H1 (cell line): ENCODE measurements at regions not wholly inside any gene's neighbourhood (a gene's known extent, or its start where the extent isn't known, plus 50 kb on each side); places are given as distances from the start of the nearest gene placed in this dataset.

ENCODE experiments used
- CTCF ChIA-PET: fragments of 300-600 bp; sonication (Branson Sonifier 250); formaldehyde crosslinking; loops from one replicate; lab custom pipeline; 2021; ENCODE audit not compliant: partially characterized antibody; lab: Charles Lee
- POLR2A ChIA-PET: fragments of 300-600 bp; sonication (Branson Sonifier 250); formaldehyde crosslinking; loops from one replicate; lab custom pipeline; 2021; ENCODE audit warnings: inconsistent platforms; ENCODE audit not compliant: partially characterized antibody; lab: Charles Lee
- DNase-seq, 2 experiments: peaks; one replicate each; pipeline versions ENCODE4 v3.0.0 to v3.0.0-alpha.2; 2010 to 2022; ENCODE audit warnings: low spot score in 2 of 2, low read depth in 1 of 2, mixed read lengths in 1 of 2
- FAIRE-seq: peaks from 2 replicates; lab custom pipeline; 2011; peaks lifted over from hg19 to GRCh38; lab: Jason Lieb, UNC
- H2AFZ ChIP-seq: 2 replicates; pipeline ENCODE4 v1.8.1; 2012; ENCODE audit warnings: low read length, inconsistent platforms
- H2AK5ac ChIP-seq: 2 replicates; pipeline ENCODE4 v1.6.1; 2013; ENCODE audit warnings: low read depth, low read length
- H2BK120ac ChIP-seq: replicated peaks from 2 replicates; pipeline ENCODE3; 2013; ENCODE audit warnings: low read depth, low read length, inconsistent platforms
- H2BK12ac ChIP-seq: 2 replicates; pipeline ENCODE4 v1.6.1; 2013; ENCODE audit warnings: low read depth, low read length
- H2BK15ac ChIP-seq: 2 replicates; pipeline ENCODE4 v1.6.1; 2013; ENCODE audit warnings: low read length
- H2BK20ac ChIP-seq: 2 replicates; pipeline ENCODE4 v1.6.1; 2013; ENCODE audit warnings: low read length
- H2BK5ac ChIP-seq: 2 replicates; pipeline ENCODE4 v1.6.1; 2013; ENCODE audit warnings: low read depth, low read length
- H3K14ac ChIP-seq: 2 replicates; pipeline ENCODE4 v1.6.1; 2013; ENCODE audit warnings: inconsistent platforms; ENCODE audit not compliant: insufficient read length
- H3K18ac ChIP-seq: 2 replicates; pipeline ENCODE4 v1.6.1; 2013; ENCODE audit warnings: low read length; ENCODE audit errors: extremely low read depth
- H3K23ac ChIP-seq: 2 replicates; pipeline ENCODE4 v1.6.1; 2013; ENCODE audit warnings: inconsistent platforms; ENCODE audit not compliant: insufficient read length
- H3K23me2 ChIP-seq: 2 replicates; pipeline ENCODE4 v1.6.1; 2013; ENCODE audit warnings: low read depth, low read length
- H3K27ac ChIP-seq: 2 replicates; pipeline ENCODE4 v1.6.1; 2011; ENCODE audit warnings: low read depth, low read length, inconsistent platforms
- H3K27me3 ChIP-seq, 4 experiments: replicated peaks in 1 of 4; 1 replicate in 1 of 4; 2 replicates in 3 of 4; pipeline versions ENCODE4 v1.6.1 to v1.8.1; 2011 to 2013; ENCODE audit warnings: low read length in 3 of 4, mild to moderate bottlenecking in 3 of 4, inconsistent platforms in 2 of 4, mixed read lengths in 2 of 4, moderate library complexity in 1 of 4; ENCODE audit not compliant: control insufficient read depth in 3 of 4, insufficient read depth in 3 of 4; ENCODE audit errors: extremely low read depth in 1 of 4
- H3K36me3 ChIP-seq, 4 experiments: 2 replicates each; pipeline versions ENCODE4 v1.6.1 to v1.8.1; 2011 to 2013; ENCODE audit warnings: mild to moderate bottlenecking in 4 of 4, low read length in 3 of 4, moderate library complexity in 2 of 4, control low read depth in 1 of 4, inconsistent platforms in 1 of 4; ENCODE audit not compliant: insufficient read depth in 4 of 4, control insufficient read depth in 2 of 4
- H3K4ac ChIP-seq: replicated peaks from 2 replicates; pipeline ENCODE3; 2013; ENCODE audit warnings: low read length, low read depth, mixed read lengths, inconsistent platforms; ENCODE audit not compliant: insufficient read length
- H3K4me1 ChIP-seq, 4 experiments: replicated peaks in 1 of 4; 1 replicate in 1 of 4; 2 replicates in 3 of 4; pipeline versions ENCODE4 v1.6.1 to v1.8.1; 2011 to 2013; ENCODE audit warnings: low read length in 3 of 4, inconsistent platforms in 2 of 4, mixed read lengths in 1 of 4; ENCODE audit not compliant: insufficient read depth in 4 of 4, control insufficient read depth in 3 of 4
- H3K4me2 ChIP-seq, 2 experiments: 2 replicates each; pipeline versions ENCODE4 v1.6.1 to v1.8.1; 2011 to 2013; ENCODE audit warnings: low read depth in 2 of 2, low read length in 2 of 2, control low read depth in 1 of 2, inconsistent platforms in 1 of 2, mild to moderate bottlenecking in 1 of 2; ENCODE audit not compliant: insufficient read depth in 1 of 2
- H3K4me3 ChIP-seq, 4 experiments: fragments of 200-600, 300-600 bp in 1 of 4; sonication (generic), shearing (Covaris generic), sonication (Bioruptor Twin) in 1 of 4; 2 replicates each; pipeline versions ENCODE4 v1.5.1 to v1.8.1; 2011 to 2016; ENCODE audit warnings: low read length in 4 of 4, low read depth in 3 of 4, control low read depth in 2 of 4, inconsistent platforms in 2 of 4, mild to moderate bottlenecking in 2 of 4, mixed read lengths in 1 of 4, moderate library complexity in 1 of 4; ENCODE audit not compliant: insufficient read depth in 2 of 4; ENCODE audit errors: extremely low read depth in 1 of 4
- H3K56ac ChIP-seq: replicated peaks from 2 replicates; pipeline ENCODE3; 2013; ENCODE audit warnings: low read depth, mild to moderate bottlenecking, mixed read lengths, low read length, inconsistent platforms; ENCODE audit not compliant: insufficient read length
- H3K79me1 ChIP-seq: 2 replicates; pipeline ENCODE4 v1.6.1; 2013; ENCODE audit warnings: low read depth, low read length, control low read depth
- H3K79me2 ChIP-seq, 2 experiments: 2 replicates each; pipeline versions ENCODE4 v1.6.1 to v1.8.1; 2012 to 2013; ENCODE audit warnings: low read length in 2 of 2, mild to moderate bottlenecking in 2 of 2, inconsistent platforms in 1 of 2; ENCODE audit not compliant: insufficient read depth in 2 of 2, control insufficient read depth in 1 of 2
- H3K9ac ChIP-seq, 4 experiments: replicated peaks in 1 of 4; 1 replicate in 1 of 4; 2 replicates in 3 of 4; pipeline versions ENCODE4 v1.6.1 to v1.8.1; 2011 to 2013; ENCODE audit warnings: low read depth in 3 of 4, low read length in 3 of 4, control low read depth in 2 of 4, mild to moderate bottlenecking in 2 of 4, moderate library complexity in 2 of 4, inconsistent platforms in 1 of 4; ENCODE audit errors: extremely low read depth in 1 of 4
- H3K9me3 ChIP-seq, 2 experiments: 2 replicates each; pipeline versions ENCODE4 v1.6.1 to v1.8.1; 2012 to 2013; ENCODE audit warnings: mild to moderate bottlenecking in 2 of 2, moderate library complexity in 2 of 2, control low read depth in 1 of 2, inconsistent platforms in 1 of 2, low read depth in 1 of 2, low read length in 1 of 2, mixed read lengths in 1 of 2; ENCODE audit not compliant: insufficient read depth in 2 of 2
- H4K20me1 ChIP-seq, 2 experiments: replicated peaks in 1 of 2; 2 replicates each; pipeline versions ENCODE3 to v1.8.1; 2011 to 2013; ENCODE audit warnings: inconsistent platforms in 2 of 2, low read length in 2 of 2, mild to moderate bottlenecking in 1 of 2; ENCODE audit not compliant: insufficient read depth in 2 of 2, control insufficient read depth in 1 of 2
- H4K5ac ChIP-seq: 2 replicates; pipeline ENCODE4 v1.6.1; 2013; ENCODE audit warnings: low read length, low read depth, mixed read lengths, inconsistent platforms; ENCODE audit not compliant: insufficient read length
- H4K8ac ChIP-seq: 2 replicates; pipeline ENCODE4 v1.8.0; 2013; ENCODE audit warnings: mild to moderate bottlenecking, moderate library complexity, low read length, inconsistent platforms; ENCODE audit not compliant: insufficient read depth; ENCODE audit errors: extremely low read depth
- H4K91ac ChIP-seq: replicated peaks from 2 replicates; pipeline ENCODE3; 2013; ENCODE audit warnings: low read length, mixed read lengths, inconsistent platforms; ENCODE audit not compliant: insufficient read length
- BRCA1 ChIP-seq: IDR thresholded peaks from 2 replicates; pipeline ENCODE4 v1.6.1; 2012; ENCODE audit warnings: low read depth, low read length, improper control_type of control experiment
- CTBP2 ChIP-seq: IDR thresholded peaks from 2 replicates; pipeline ENCODE4 v1.7.0; 2011; ENCODE audit warnings: borderline replicate concordance, mild to moderate bottlenecking, moderate library complexity, mixed read lengths, low read length; ENCODE audit not compliant: insufficient read depth, insufficient read length
- GTF2F1 ChIP-seq: IDR thresholded peaks from 2 replicates; pipeline ENCODE4 v1.6.1; 2012; ENCODE audit warnings: low read depth, low read length, improper control_type of control experiment, borderline replicate concordance
- YY1 ChIP-seq: IDR thresholded peaks from 2 replicates; pipeline ENCODE4 v1.6.1; 2011; ENCODE audit warnings: low read depth, mild to moderate bottlenecking, low read length
- WGBS, 2 experiments: shearing (Covaris generic) in 1 of 2; methylation state at CpG; one replicate each; pipeline versions ENCODE4 v1.1.6 to v1.1.7; 2013 to 2015; ENCODE audit warnings: low lambda C conversion rate in 2 of 2, mixed read lengths in 2 of 2, inconsistent platforms in 1 of 2, low coverage in 1 of 2, missing lambda C conversion rate in 1 of 2; ENCODE audit not compliant: insufficient replicate concordance in 2 of 2, insufficient coverage in 1 of 2, insufficient read length in 1 of 2; ENCODE audit errors: extremely low coverage in 1 of 2, missing lambda C conversion rate in 1 of 2; 5-methylcytosine and 5-hydroxymethylcytosine counted together
- TF ChIP-seq, protein P1 (sequence below): IDR thresholded peaks from 2 replicates; pipeline ENCODE4 v1.6.1; 2012; ENCODE audit warnings: low read length, inconsistent platforms

- no peaks in the 10 kb centered on the region for H3K79me2 ChIP-seq
- H3K4me3 ChIP-seq = no peak overlapping the region
- WGBS, 2 experiments = 92% methylated on average over 1 of the region's 1 CpG; no CpG with 5 or more reads in 1 of the 2 experiments
- H2BK12ac ChIP-seq = no peak overlapping the region
- H3K36me3 ChIP-seq = no peaks in the 10 kb centered on the region
- H3K4me2 ChIP-seq = no peak overlapping the region
- ChIA-PET POLR2A (no interaction called here), CTCF (interaction anchor here (1.0 to 2.4 kb wide), 5 partner anchors 11 to 101 kb away, joined by 3 to 15 read pairs (median 5); no protein-coding TSS in a partner anchor)
- H3K27ac ChIP-seq = no peak overlapping the region
- H3K56ac ChIP-seq = no peak overlapping the region
- no peak overlapping the region for H3K18ac ChIP-seq
- H3K23me2 ChIP-seq = no peaks in the 10 kb centered on the region
- H3K4ac ChIP-seq = no peak overlapping the region
- H3K9me3 ChIP-seq = no peaks in the 10 kb centered on the region
- no peak overlapping the region for H3K23ac ChIP-seq
- FAIRE-seq (no peak), DNase-seq (no peak)
- no peak overlapping the region for H2AFZ ChIP-seq
- no peak overlapping the region for H4K8ac ChIP-seq
- H4K5ac ChIP-seq = no peak overlapping the region
- no peaks in the 10 kb centered on the region for H3K27me3 ChIP-seq
- no peak overlapping the region for H2BK15ac ChIP-seq
- H3K79me1 ChIP-seq = no peaks in the 10 kb centered on the region
- H2AK5ac ChIP-seq = no peak overlapping the region
- no peak overlapping the region for H4K91ac ChIP-seq
- no peak overlapping the region for H3K9ac ChIP-seq
- no peaks in the 10 kb centered on the region for H3K4me1 ChIP-seq
- no peak overlapping the region for H2BK120ac ChIP-seq
- H4K20me1 ChIP-seq = no peaks in the 10 kb centered on the region
- no peak overlapping the region for H3K14ac ChIP-seq
- no peak overlapping the region for H2BK5ac ChIP-seq
- H2BK20ac ChIP-seq = no peak overlapping the region
- TF ChIP-seq YY1 (no peak), GTF2F1 (no peak), CTBP2 (no peak), BRCA1 (no peak)
- TF ChIP-seq, protein P1, sequence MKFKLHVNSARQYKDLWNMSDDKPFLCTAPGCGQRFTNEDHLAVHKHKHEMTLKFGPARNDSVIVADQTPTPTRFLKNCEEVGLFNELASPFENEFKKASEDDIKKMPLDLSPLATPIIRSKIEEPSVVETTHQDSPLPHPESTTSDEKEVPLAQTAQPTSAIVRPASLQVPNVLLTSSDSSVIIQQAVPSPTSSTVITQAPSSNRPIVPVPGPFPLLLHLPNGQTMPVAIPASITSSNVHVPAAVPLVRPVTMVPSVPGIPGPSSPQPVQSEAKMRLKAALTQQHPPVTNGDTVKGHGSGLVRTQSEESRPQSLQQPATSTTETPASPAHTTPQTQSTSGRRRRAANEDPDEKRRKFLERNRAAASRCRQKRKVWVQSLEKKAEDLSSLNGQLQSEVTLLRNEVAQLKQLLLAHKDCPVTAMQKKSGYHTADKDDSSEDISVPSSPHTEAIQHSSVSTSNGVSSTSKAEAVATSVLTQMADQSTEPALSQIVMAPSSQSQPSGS = no peak
Measured at GRCh38 chr10:52677086-52677485, 95.5 kb downstream of the MBL2 start.
